D341Med (cell line): ENCODE measurements at regions not wholly inside any gene's neighbourhood (a gene's known extent, or its start where the extent isn't known, plus 50 kb on each side); places are given as distances from the start of the nearest gene placed in this dataset.
"Not testable (repeated sequence)": the region's sequence is repeated elsewhere in the genome, so short reads cannot be mapped to it uniquely, and the experiment has no call there.

Experiments used
- DNase-seq: peaks from one replicate; pipeline ENCODE4 v3.0.0; 2012; ENCODE audit warnings: low spot score

DNA sequence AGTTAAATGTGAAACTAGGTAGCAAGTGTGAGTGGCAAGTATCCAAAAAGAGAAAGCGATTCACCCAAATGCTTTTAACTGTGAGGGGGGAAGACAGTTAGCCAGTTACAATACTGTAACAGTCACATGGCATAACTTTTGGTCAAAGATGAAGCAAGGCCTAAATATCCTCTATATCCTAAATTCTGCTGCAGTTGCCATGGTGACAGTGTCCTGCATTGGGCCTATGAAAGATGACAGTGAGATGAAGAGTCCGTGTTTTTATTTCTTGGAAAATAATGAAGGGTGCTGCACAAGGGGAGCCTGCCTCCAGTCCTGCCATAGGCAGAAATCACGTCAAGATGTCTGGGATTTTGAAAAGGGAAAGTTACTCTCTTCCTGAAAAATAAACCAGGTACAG, 534.6 kb downstream of the NTRK2 start:
- DNase-seq: no peak

DNA sequence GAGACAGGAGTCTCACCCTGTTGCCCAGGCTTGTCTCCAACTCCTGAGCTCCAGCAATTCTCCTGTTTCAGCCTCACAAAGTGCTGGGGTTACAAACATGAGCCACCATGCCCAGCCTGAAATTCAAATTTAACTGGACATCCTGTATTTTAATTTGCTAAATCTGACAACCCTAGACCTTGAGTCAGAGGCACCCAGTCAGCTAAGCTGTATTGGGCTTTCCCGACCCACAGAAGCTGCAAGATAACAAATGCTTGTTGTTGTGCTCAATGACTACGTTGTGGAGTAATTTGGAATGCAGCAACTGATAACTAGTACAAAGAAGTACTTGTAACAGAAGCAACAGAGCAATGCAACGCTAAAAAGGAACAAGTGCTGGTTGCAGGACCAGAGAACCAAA, 533.1 kb downstream of the NTRK2 start:
- no peak for DNase-seq

DNA sequence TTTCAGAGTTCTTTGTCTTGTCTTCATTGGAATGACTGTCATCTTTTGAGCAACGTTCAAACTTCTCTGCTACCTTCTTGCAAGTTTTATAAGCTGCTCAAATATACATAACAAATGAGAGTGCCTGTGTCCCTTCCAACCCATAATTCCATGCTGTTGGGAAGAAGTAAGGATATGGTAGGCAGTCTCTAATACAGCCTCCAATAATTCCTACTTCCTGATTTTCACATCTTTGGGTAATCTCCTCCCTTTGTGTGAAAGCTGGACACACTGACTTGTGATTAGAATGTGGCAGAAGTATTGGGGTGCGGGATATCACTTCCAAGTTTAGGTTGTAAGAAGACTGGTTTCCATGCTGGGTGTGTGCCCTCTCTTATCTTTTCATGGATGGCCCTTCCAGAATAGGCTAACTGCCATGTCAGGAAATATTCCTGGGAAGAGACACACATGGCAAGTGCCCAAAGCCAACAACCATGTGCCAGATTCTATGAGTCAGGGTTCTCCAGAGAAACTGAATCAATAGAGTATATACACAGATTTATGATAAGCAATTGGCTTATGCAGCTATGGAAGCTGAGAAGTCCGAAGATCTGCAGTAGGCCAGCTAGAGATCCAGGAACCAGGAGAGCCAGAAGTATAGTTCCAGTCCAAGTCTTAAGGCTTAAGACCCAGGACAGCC, 531.3 kb downstream of the NTRK2 start:
- DNase-seq: no peak

DNA sequence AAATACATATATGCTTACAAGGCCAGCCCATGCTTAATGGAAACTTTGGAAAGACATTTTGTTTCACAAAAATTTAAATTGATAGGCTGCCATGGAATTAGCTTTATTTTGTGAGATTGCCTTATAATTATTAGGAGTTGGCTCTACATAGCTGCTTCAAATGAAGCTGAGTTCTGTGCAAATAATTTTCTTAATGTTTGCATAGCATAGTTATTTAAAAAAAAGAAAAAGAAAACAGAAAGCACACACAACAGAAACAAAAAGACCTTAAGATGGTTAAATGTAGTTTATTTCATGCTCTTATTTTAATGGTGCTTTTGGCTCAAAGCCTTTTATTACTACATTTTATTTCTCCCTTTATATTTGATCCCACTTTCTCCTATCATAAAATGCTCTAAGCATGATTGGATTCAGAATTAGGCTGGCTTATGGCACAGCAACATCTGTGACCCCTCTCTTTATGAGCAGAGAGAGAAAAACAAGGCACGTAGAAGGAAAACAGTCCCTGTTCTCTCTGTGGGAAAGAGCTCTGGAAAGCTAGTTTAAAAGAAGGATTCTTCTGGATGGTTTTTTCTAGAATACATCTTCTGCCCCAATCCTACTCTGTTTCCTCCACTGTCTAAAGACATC, 530.5 kb downstream of the NTRK2 start:
- DNase-seq: no peak

DNA sequence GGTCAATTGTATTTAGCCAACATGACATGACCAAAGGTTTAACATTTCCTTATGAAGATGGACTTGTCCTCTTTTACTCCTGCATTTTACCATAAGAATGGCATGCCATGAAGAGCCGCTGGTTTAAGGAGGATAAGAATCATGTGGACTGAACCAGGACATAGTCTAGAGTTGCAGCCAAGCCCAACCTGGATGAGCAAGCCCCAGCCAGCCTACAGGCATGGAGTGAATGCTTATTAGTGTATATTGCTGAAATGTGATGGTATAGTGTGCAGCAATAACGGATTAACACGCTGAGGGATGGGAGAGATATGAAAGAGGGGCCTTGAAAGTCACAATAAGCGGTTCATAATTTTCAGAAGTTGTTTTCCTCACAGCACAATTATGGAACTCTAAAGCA, 523.2 kb downstream of the NTRK2 start:
- no peak for DNase-seq

DNA sequence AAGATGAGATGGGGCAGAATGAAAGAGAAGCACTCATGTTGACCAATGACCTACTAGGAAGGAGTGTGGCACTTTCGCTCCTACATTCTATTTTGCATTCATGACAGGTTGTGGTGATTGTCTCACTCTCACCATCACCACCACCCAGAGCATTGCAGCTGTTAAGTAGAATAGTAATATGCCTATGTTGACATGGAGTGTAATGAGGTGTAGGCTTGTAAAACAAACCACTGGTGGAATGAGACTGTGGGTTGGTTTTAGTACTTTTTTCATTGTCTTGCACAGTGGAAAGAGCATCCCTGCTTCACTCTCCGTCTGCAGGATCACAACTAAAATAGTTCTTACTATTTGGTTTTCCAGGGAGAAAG, 516.7 kb downstream of the NTRK2 start:
- DNase-seq: no peak

DNA sequence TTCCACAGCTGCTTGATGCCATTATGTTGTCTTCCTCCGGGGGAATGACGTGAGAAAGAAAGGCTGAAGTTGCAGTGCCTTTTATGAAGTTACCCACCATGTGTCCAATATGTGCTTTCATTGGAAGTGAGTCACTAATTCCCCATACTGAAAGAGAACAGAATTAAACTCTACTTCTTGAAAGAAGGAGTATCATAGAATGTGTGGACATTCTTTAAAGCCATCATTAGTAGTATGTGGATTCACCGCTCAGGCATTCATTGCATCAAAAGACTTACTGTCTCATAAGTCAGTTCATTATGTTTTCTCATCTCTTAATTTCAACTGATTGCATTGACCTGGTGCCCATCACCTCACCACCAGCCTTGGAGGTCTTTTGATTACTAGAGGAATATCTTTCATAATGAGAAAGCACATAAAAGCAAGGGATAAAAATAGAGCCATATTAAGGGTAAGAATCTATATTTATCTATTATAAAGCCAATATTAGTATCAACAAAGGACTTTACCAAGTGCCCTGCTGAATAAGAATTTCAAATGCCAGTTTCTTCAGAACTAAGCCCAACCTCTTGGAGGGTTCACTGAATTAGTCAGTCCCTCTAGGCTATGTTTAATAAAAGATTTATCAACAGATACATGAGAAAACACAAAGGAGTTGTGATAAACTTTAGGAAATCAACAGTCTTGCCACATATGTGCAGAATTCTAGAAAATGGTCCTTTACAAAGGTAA, 516.1 kb downstream of the NTRK2 start:
- no peak for DNase-seq

DNA sequence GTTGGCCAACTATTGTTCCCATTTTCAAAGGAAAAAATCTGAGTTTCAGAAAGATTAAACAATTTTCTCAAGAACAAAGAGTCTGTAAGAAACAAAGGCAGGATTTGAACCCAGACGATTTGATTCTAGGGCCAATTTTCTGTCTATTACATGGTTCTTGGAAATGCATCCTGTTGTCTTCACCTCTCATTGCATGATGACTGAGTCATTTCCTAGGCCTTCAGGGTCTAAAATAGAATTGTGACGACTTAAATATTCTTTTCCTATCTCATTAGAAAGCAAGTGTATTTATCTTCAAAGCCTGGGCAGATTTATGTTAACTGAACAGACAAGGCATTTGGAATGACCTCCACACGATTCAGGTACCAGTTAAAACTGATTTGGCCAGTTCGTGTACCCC, 512.9 kb downstream of the NTRK2 start:
- DNase-seq: no peak

DNA sequence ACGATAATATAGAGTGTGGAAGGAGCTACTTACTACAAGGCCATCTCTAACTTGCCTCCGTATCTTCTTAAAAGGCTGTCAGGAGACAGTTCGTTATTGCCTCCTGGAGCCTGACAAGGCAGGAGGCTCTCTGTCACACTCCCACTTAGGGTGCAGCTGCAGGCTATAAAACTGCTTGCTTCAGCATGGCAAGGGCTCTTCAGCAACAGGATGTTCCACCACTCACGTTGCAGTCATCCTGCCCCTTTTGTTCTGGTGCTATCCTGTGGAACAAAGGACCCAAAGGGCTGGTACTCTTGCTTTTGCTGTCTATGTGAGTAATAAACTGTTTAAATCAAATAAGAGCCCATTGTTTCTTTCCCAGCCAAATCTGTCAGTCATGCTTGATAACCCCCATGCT, 508.9 kb downstream of the NTRK2 start:
- DNase-seq: no peak

DNA sequence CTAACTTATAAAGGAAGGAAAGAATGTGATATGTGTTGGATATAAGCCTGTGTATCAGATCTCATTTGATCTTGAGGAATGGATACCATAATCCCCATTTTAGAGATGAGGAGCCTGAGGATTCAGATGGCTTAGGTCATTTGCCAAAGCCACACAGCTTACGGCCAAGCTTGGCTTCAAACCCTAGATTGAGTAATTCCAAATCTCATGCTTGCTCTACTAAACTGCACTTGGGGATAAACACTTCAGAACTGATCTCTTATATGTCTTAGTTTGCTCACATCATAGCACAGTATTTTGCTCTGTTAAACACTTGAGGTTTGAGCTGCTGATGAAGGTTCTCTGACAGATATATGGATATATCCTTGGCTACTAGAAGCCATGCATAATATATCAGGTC, 504.4 kb downstream of the NTRK2 start:
- no peak for DNase-seq

DNA sequence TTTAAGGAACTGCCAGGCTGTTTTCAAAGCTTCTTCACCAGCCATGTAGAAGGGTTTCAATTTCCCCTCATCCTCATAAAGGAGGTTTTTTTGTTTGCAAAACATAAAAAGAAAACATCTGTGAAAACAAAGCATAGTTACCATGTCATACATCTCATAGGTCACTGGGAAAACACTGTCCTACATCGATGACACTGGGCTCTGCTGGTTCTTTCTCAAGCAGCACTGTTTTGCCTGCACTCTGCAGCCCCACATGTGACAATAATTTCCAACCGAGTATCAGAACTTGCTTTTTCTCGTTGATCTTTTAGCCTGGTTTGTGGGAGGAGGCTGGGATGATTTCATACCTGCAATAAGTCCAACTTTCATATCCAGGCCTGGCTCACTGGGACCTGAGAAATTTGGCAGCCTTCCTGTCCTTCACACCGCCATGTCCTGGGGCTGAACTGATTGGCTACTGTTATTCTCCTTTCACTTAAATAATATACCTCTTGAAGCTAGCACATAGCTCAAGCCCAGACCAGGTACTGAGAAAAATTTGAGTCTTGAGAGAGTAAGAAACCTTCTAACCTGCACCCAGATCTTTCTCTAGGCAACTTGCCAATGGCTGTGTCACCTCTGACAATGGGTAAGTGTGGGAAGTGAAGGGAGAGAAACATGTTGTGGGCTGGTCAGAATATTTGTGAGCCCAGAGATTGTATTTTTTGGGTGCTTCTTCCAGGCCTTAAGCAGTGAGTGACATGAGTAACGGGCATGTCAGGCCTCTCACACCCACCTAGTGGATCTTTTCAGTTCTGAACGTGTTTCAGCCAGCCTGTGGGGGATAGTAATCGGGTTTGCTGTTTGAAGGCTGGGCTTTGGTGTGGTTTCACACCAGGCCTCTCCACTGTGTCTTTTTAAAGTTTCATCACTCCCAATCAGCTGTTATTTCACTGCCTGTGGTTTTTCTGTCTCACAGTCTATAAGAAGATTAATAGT, 502.8 kb downstream of the NTRK2 start:
- DNase-seq: no peak

DNA sequence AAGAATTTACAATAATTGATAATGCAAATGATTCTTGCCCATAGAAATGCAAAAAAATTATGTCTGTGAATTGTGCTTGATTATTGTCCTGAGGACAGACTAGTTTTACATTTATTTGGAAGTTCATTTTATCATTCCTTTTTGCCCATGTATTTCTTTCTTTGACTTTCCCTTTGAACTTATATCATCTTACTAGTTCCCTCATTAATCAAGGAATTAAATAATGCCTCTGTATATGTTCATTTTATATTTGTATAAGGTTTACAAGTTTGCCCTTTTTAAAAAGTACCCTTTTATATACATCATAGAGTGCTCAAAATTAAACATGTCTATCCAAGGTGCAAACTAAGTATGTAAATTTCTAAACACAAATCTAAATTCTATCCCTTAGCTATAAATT, 501.6 kb downstream of the NTRK2 start:
- no peak for DNase-seq

DNA sequence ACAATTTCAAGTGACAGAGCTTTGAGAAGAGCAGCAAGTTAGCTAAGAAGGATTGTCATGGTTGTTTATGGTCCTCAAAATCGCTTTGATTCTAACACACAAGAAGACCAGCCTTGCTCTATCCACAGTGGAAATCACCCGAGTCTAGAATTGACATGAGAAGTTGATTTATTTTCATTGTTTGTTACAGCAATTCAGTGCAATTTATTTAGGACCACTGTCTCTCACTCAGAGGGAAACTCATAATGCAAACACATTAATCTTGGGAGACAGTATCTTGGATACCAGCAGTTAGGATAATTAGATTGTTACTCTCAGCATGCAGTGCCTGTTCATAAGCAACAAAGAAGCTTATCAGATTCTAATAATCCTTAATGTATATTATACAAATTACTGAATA, 498.9 kb downstream of the NTRK2 start:
- no peak for DNase-seq

DNA sequence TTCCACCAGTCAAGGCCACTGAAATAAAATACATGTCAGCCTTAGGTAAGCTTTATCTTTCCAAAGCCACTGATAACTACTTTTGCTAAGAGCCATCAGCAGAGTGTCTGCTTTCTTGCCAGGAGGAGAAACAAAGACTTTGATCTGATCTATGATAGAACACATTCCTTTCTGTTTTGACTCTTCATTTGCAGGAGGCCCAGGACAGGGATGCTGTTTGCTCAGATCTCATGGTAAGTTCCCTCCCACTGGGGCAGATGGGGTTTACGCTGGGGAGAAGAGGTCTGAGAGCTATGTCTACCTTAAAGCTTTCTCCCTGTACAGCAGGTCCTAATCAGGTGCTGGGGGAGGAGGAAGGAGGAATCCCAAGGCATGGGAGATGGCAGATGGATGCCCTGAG, 497.6 kb downstream of the NTRK2 start:
- DNase-seq: no peak

DNA sequence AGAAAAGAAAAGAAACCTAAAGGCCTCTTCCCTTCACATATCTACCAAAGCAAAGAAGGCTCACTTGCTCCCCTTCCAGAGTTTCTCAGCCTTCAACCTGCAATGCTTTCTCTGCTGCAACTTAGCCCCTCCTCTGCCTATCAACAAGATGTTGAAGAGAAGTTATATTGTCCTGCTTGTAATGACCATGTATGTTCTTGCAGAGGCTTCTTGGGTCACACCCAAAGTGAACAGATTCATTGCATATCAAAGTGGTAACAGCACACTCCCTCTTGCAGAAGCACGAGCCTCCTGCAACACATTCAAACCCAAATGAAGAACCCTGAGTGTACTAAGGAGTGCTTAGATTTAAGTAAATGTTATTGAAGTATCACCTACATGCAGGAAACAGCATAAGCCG, 494.3 kb downstream of the NTRK2 start:
- no peak for DNase-seq

DNA sequence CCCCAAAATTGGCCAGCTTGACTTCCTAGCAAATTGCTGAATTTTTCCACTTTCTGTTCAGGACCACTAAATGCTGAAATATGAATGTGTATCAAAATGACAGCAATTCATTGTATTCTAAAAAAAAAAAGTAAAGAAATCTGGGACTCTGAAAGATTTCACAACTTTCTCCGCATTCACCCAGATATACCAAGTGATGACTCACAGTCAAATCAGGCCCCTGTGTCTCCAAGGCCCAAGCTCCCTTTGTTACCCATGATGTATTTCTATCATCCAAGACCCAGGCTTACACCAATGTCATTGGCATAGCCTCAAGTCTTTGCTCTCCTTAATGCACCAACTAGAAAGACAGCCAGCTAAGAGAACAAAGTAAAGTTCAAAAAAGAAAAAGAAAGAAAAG, 493.9 kb downstream of the NTRK2 start:
- no peak for DNase-seq

DNA sequence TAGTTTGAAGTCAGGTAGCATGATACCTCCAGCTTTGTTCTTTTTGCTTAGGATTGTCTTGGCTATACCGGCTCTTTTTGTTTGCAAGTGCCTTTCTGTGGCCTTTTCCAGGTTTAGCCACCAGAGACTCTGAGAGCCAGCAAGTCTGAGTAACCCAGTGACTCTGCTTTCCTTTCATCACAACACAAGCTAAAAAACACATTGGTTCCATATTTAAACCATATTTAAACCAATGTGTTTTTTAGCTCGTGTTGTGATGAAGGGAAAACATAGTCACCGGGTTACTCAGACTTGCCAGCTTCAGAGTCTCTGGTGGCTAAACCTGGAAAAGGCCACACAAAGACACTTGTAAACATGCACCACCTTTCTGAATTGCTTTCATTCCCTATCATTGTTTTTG, 493.3 kb downstream of the NTRK2 start:
- DNase-seq: no peak

DNA sequence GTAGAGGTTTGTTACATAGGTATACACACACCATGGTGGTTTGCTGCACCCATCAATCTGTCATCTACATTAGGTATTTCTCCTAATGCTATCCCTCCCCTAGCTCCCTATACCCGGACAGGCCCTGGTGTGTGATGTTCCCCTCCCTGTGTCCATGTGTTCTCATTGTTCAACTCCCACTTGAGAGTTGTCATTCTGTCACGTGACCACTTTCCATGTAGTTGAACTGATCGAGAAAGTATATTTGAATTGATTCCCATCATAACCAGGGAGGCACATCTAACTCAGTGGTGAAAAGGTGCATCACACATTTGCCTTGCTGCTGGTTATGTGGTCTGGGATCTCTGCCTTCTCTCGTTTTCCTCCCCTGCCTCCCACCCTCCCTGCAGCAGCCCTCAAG, 491.4 kb downstream of the NTRK2 start:
- not testable (repeated sequence) for DNase-seq

DNA sequence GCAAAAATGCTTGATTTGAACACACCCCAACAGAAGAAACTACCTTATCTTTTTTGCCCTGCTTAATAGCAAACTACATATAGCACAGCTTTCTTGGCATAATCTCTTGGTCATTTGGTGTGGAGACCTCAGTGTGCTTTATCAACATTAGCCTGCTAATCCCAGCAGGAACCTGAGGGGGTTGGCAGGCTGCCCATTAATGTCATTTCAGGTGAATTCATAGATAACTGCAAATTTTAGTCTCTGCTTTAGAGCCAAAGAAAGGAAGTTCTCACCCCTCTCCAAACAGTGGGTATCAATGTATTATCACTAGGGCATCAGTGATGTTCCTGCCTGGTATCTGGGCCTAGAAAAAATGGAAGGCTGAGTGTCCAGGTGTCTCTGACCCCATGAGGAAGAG, 489.0 kb downstream of the NTRK2 start:
- no peak for DNase-seq

DNA sequence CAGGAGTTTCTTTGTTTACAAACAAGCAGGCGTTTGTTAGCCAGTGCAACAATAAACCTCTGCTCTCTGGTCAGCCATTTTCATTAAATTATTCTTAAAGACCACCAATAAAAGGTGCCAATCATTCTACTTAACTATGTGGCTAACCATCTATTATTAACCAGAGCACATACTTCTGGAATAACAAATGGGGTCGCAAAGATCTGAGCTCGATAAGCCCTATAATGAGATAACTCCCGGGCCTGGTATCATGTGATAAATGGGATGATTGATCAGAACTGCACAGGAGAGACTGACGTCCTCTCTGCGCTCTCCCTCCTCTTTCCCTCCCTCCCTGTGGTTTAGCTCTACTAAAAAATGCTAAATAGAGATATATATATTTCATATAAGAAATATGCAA, 488.2 kb downstream of the NTRK2 start:
- DNase-seq: no peak

DNA sequence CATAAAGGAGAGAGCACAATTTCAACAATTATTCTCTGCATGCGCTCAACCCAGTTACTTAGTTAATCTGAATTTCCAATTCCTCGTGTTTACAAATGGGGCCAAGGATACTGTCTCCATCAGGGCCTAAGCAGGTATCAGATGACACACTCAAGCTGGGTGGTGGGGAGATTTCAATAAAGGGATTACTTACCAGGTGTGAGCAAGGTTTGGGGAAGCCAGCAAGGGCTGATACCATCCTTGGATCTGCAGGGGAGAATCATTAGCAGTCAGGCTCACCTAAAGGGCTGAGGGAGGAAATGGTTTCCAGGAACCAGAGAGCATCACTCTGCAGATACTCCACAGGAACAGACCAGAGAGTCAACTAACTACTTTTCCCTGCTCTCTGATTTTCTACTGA, 487.1 kb downstream of the NTRK2 start:
- no peak for DNase-seq

DNA sequence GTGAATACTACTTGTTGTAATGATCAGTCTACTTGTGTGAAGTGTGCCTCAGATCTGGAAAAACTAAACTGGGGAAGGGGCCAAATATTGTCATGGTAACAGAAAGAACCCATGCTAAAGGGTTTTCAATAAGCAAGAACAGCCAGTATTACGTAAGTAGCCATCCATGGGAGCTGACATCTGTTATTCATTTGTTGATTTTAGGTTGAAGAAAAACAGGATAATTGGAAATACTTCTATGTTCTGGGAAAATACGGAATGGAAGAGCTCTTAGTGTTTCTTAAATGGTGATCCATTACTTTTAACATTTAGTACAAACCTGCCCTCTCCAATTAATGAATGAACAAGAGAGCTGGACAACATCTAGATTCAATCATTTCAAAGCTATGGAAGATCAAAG, 485.8 kb downstream of the NTRK2 start:
- DNase-seq: no peak

DNA sequence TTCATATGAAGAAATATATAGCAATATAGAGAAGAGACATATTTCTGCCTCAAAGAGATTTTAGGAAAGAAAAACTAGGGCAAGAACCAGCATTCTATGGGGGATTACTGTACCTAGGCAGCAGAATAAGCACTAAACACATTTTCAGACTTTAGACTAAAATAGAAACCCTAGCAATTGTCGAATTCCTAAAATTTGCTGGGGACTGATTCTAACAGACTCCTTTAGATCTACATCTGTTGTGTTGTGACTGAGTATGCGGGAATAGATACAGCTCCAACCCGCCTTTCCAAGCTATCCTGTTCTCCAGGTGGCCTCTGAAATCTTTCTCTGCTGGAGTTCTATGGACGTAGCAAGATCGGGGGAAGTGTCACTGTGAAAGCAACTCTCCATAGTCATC, 482.2 kb downstream of the NTRK2 start:
- no peak for DNase-seq
